Ishikawa (cell line): ENCODE measurements at regions not wholly inside any gene's neighbourhood (a gene's known extent, or its start where the extent isn't known, plus 50 kb on each side); places are given as distances from the start of the nearest gene placed in this dataset.

ENCODE experiments used
- CREB1 ChIP-seq: IDR thresholded peaks from 2 replicates; pipeline ENCODE4 v1.6.1; 2012; ENCODE audit warnings: low read depth
- EGR1 ChIP-seq: IDR thresholded peaks from 2 replicates; pipeline ENCODE4 v1.6.1; 2012
- ZBTB7A ChIP-seq: IDR thresholded peaks from 2 replicates; pipeline ENCODE4 v1.6.1; 2012; ENCODE audit warnings: low read depth

- TF ChIP-seq EGR1 (no peak), ZBTB7A (no peak), CREB1 (no peak)
These were observed 140.4 kb upstream of the CITED2 start for GRCh38 chr6:139514819-139515218.
